CD4-positive, alpha-beta T cell treated with Interleukin-2 at 100 ng/mL for 4 hours (primary cell): ENCODE measurements at regions not wholly inside any gene's neighbourhood (a gene's known extent, or its start where the extent isn't known, plus 50 kb on each side); places are given as distances from the start of the nearest gene placed in this dataset.
"Not testable (repeated sequence)": the region's sequence is repeated elsewhere in the genome, so short reads cannot be mapped to it uniquely, and the experiment has no call there.

Source experiments
- DNase-seq: peaks from one replicate; pipeline ENCODE4 v3.0.0-alpha.2; 2020; ENCODE audit warnings: low spot score

DNA sequence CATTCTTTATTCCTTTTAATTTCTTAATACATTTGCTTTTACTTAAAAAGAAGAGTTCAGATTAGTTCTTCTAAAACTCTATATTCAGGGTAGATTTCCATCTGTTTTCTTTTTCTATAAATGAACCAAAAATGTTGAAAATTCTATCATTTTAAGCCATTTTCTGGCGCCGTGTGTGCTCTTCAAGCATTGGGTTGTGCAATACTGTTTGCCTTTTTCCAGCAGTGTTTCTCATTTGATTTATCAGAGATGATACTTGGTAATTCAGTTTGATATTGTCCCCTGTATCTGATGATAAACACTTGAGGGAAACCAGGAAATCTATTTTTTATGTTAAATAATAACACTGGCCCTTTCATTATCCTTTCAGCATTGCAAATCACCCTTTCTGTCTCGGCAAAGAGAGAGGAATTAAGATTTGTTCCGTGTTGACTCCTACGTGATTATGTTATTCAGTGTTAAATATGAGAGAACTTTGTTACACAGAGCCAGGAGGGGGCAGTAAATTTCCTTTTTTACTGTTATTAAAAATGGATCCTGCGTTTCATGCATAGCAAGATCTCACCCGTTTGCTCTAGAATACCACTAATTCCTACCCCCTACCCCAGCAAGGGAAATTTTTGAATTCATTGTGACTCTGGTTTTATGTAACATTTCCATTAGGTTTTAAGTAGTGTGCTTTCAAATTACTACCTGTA lies 606.9 kb upstream of the RBFOX1 start:
- DNase-seq, result no peak

DNA sequence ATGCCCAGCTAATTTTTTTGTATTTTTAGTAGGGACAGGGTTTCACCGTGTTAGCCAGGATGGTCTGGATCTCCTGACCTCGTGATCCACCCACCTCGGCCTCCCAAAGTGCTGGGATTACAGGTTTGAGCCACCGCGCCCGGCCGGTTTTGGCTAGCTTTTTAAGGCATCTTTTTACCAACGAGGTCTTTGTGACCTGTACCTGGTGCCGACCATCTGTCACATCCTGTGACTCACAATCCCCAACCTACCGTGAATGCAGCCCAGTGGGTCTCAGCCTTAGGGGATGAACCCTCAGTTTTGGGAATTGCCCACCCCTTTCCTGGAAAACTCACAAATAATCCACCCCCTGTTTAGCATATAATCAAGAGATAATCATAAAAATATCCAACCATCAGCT lies 607.4 kb upstream of the RBFOX1 start:
- not testable (repeated sequence) for DNase-seq

DNA sequence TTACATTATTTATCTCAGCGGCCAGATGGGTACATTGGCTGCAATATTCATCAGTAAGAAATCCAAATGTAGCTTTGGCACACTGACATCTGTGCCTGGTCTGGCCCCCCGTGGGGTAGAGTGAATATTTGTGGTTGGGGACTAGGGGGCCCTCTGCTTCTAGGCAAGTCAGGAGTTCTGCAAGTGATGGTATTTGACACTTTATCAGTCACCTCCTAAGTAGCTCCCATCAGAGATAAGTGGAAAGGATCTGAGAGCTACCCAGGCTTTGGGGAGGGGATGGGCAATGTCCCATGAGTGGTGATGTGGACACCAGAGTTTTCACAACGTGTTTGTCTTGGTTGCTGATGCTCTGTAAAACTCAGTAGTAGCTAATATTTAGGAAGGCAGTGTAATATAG lies 609.9 kb upstream of the RBFOX1 start:
- no peak for DNase-seq

GRCh38 chr16:6714510-6714909 lies 618.1 kb upstream of the RBFOX1 start:
- DNase-seq, result no peak

GRCh38 chr16:6709736-6710135 lies 622.9 kb upstream of the RBFOX1 start:
- no peak for DNase-seq

DNA sequence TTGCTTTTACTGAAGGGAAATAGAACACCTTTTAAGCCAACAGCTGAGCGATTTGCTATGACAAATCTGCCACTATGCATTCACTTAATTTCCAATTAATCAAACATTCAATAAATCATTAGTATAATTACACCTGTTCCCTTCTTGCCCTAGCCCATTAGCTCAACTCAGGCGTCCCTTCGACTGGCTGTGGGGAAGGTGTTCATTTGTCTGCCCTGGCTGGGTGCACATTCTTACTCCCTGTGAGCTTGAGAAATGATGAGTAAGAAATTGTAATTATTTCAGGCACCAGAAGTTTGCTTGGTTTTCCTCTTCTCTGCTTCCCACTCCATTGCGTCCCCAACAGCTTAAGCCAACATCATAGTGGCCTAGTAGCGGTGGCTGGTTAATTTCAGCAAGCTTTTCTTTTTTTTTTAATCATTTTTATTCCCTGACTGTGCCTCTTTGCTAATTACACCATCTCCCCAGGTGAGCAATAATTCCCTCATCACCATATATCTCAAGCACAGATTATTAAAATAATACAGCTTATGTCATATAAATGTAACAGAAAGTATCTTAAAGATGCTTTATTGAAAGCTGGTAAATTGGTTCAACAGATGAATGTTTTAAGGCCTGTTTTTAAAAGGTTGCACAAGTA lies 623.9 kb upstream of the RBFOX1 start:
- no peak for DNase-seq

DNA sequence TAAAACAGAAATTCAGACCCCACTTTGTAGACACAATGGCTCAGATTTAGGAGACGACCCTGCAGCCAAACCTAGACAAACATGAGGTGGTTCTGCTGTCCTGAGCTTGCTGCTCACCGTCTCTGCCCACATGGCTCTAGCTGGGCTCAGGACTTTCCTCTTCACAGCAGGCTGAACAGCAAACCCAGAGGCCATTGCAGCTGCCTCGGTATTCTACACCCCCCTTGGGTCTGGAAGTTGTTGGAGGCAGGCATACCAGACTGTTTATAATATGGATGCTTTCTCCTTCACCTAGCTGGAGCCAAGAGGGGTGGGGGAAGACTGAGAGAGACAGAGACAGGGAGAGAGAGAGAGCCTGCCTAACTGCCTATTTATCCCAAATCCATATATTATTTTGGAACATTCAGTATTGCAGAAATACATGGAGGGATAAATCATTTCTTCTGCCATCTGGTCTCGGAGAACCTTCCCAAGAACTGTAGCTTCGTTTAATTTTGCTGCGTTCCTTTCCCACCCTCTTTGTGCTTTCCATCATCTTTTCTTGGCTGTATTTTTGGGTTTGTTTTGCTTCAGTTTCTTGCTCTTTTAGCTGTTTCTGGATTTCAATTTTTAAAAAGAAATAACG lies 628.2 kb upstream of the RBFOX1 start:
- no peak for DNase-seq

DNA sequence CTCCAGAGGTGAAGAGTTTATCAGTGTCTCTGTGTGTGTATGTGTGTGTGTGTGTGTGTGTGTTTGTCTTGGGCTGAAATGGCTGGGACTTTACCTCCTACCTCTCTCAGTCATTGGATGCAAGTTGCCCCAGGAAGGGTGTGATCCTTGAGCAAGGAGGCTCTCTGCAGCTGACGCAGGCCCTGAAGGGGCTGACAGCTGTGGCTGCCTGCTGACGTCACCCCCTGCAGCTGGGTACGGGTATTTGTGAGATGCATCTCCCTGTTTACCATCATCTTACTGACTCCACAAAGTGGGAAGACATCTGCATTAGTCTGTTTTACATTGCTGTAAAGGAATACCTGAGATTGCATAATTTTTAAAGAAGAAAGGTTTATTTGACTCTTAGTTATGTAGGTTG lies 631.5 kb upstream of the RBFOX1 start:
- no peak for DNase-seq

- DNase-seq, result no peak
Measured at GRCh38 chr16:6698548-6698947, 634.1 kb upstream of the RBFOX1 start.

GRCh38 chr16:6695666-6696065 lies 637.0 kb upstream of the RBFOX1 start:
- no peak for DNase-seq

GRCh38 chr16:6694636-6695035 lies 638.0 kb upstream of the RBFOX1 start:
- no peak for DNase-seq

DNA sequence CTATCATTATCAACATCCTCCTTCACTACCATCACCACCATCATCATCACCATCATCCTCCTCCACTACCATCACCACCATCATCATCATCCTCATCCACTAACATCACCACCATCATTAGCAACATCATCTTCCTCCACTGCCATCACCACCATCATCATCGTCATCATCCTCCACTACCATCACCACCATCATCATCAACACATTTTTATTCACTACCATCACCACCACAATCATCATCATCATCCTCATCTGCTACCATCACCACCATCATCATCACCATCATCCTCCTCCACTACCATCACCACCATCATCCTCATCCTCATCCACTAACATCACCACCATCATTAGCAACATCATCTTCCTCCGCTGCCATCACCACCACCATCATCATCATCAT lies 639.2 kb upstream of the RBFOX1 start:
- DNase-seq, result not testable (repeated sequence)

DNA sequence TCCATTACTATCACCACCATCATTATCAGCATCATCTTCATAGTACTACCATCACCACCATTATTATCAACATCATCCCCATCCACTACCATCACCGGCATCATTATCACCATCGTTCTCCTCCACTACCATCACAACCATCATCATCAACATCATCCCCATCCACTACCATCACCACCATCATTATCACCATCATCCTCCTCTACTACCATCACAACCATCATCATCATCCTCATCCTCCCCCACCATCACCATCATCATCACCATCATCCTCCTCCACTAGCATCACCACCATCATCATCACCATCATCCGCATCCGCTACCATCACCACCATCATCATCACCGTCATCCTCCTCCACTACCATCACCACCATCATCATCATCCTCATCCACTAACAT lies 639.8 kb upstream of the RBFOX1 start:
- no peak for DNase-seq

- no peak for DNase-seq
Measured at GRCh38 chr16:6690741-6691140, 641.9 kb upstream of the RBFOX1 start.

DNA sequence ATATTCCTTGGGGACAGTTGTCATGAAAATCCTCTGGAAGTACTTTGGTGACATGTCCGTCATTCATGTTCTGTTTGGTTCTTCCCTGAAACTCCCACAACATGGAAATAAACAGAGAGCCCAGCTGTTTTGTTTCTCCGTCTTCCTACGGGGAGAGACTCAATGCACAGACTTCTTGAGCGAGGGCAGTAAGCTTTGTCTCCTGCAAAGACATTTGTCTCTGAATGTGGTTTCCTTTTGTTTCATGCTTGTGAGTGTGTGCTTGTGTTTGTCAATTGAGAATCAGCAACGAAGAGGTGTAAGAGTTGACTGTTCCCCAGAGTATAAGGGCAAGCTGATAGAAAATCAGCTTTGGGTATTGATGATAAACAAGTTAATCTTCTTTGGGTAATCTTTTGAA lies 643.0 kb upstream of the RBFOX1 start:
- DNase-seq, result no peak

- DNase-seq, result no peak
Measured at GRCh38 chr16:6687593-6687992, 645.1 kb upstream of the RBFOX1 start.

DNA sequence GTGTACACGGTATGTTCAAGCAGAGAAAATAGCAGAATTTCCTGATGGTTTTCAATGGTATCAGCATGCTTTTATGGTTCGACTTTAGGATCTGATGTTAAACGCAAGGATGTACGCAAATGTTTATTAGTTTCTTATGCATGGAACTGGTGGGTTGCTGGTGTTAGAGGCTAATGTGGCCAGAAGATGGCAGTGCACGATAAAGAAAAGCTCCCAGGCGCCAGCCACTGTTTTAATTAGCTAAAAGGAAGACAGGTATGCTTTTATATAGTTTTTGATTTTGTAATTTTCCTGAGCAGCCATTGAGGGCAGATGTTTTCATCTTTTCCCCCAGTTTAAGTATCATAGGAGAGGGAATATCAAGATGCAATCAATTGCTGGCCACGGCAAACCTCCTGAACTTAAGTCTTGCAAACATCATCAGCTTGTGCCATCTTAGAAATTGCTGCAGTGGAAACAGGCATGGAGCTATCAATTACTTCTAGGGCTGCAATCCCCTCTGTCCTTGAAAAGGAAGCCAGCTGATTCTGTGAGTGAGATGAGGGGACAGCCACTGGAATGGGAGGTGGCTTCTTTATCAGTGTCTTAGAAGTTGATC lies 648.5 kb upstream of the RBFOX1 start:
- DNase-seq, result no peak

DNA sequence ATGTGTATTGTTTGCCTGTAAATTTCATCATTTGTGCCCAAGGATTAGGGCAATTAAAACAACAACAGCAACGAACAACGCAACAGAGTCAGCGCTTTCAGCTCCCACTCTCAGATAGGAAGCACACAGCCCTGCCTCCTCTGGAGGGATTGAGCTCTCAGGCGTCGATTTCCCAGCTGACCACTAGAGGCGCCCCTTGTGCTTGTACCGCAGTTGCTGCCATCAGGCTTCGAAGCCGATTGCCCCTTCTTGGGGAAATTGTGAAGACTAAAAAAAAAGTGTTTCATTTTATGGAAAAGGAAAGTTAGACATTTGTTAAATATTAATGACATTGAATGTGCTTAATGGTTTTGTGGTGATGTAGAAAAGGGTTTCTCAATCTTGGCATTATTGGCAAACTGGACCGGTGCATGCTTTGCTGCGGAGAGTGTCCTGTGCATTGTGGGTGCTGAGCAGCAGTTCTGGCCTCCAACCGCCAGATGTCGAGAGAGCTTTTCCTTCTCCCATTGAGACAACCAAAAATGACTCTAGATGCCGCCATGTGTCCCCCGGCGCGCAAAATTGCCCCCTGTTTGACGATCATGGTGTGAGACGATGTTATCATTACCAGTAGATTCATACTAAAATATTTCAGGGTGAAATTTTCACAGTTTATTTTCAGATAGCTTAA lies 650.4 kb upstream of the RBFOX1 start:
- DNase-seq, result no peak

DNA sequence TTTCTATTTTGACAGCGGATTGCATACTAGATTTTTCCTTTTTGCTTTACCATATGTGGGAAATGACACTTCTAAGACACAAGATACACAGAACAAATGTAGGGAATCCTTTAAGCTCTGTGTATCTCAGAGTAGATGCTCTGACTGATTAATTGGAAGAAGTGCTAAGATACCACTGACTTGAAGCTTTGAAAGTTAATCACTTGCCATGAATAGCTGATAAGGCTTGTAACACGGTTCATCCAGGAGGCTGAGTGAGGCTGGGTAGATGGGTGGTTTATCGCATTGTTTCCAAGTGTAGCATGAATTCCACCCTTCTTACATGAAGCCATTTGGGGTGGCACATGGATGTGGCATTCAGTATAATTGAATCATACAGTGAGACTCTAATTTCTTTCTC lies 654.1 kb upstream of the RBFOX1 start:
- DNase-seq, result no peak

GRCh38 chr16:6674071-6674470 lies 658.6 kb upstream of the RBFOX1 start:
- DNase-seq, result no peak

DNA sequence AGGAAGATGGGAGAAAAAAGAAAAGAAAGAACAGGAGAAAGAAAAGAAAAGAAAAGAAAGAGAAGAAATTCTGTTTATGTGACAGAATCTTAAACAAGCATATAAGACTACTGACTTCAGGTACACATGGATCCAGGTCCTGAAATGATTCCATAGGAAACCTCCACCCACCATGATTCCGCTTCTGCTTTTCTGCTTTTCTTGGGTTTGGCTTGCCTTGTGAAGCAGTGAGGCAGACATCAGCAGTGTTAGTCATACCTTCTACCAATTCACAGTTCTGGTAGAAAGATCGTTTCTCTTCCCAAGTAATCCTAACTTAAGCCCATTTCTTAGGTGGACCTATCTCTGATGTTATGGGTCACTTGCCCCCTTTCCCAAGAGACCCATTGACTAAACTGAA lies 660.1 kb upstream of the RBFOX1 start:
- no peak for DNase-seq

GRCh38 chr16:6667393-6667792 lies 665.3 kb upstream of the RBFOX1 start:
- no peak for DNase-seq

DNA sequence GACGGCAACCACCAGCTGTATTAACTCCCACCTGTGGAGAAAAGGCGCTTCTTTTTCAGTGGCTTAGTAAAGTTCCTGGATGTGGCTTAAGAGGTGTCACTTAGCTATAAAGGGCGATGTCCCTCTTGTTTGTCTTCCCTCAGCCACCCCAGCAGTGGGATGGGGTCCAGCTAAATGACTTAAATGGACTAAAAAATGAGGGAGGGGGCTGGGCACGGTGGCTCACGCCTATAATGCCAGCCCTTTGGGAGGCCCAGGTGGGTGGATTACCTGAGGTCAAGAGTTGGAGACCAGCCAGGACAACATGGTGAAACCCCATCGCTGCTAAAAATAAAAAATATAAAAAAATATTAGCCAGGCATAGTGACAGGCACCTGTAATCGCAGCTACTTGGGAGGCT lies 667.5 kb upstream of the RBFOX1 start:
- no peak for DNase-seq
